Epithelial cell of esophagus (primary cell): ENCODE measurements at regions not wholly inside any gene's neighbourhood (a gene's known extent, or its start where the extent isn't known, plus 50 kb on each side); places are given as distances from the start of the nearest gene placed in this dataset.
A peak's percentile ranks its signal among the peaks of the same experiment; 100 is the strongest.

Source experiments
- DNase-seq: peaks from one replicate; pipeline ENCODE4 v3.0.0; 2010; ENCODE audit warnings: low read depth
- H3K4me3 ChIP-seq: 2 replicates; pipeline ENCODE4 v1.5.1; 2011; ENCODE audit warnings: mild to moderate bottlenecking, low read length, control low read depth
- TF ChIP-seq, protein P1 (sequence below): IDR thresholded peaks from 2 replicates; pipeline ENCODE4 v1.5.1; 2011; ENCODE audit warnings: low read depth, mild to moderate bottlenecking, low read length, control low read depth, inconsistent platforms; ENCODE audit not compliant: insufficient read depth; ENCODE audit errors: missing control alignments

DNA sequence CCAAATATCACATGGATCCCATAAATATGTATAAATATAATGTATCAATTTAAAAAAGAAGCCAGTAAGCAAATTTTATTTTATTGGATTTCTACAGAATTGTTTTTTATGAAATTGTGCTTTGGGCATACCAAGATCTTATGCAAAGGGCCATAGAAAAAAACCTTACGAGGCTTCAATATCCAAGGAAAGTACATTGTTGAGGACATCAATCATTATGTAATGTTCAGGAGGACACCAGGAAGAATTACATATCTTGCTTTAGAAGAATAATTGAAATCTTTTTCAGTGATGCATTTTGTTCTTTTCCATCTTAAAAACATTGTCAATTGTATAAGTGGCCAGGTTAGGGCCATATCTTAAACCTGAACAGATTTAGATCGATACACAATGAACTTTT is 187.8 kb upstream of the GAS1 start:
- no peak overlapping the region for H3K4me3 ChIP-seq
- DNase-seq, result no peak
- TF ChIP-seq, protein P1, sequence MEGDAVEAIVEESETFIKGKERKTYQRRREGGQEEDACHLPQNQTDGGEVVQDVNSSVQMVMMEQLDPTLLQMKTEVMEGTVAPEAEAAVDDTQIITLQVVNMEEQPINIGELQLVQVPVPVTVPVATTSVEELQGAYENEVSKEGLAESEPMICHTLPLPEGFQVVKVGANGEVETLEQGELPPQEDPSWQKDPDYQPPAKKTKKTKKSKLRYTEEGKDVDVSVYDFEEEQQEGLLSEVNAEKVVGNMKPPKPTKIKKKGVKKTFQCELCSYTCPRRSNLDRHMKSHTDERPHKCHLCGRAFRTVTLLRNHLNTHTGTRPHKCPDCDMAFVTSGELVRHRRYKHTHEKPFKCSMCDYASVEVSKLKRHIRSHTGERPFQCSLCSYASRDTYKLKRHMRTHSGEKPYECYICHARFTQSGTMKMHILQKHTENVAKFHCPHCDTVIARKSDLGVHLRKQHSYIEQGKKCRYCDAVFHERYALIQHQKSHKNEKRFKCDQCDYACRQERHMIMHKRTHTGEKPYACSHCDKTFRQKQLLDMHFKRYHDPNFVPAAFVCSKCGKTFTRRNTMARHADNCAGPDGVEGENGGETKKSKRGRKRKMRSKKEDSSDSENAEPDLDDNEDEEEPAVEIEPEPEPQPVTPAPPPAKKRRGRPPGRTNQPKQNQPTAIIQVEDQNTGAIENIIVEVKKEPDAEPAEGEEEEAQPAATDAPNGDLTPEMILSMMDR, result no peak

DNA sequence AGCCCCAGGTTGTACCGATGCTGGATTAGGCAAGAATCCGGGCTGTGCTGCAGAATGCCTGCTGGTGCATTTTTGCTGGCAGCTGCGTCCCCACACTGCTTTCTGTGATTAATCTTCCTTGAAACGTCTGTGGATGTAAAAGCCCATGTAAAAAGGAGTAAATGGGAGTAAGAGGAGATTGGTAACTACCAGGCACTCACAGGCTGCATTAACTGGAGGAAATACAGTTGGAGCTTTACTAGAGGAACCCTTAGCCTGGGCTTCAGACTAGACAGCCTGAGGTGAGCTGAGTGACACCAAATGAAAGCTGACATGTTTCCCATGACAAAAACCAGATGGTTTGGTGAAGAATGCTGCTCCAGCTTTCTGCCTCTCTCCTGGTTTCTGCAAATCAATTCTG is 190.4 kb upstream of the GAS1 start:
- TF ChIP-seq, protein P1, result no peak
- H3K4me3 ChIP-seq, result no peak overlapping the region
- no peak for DNase-seq

DNA sequence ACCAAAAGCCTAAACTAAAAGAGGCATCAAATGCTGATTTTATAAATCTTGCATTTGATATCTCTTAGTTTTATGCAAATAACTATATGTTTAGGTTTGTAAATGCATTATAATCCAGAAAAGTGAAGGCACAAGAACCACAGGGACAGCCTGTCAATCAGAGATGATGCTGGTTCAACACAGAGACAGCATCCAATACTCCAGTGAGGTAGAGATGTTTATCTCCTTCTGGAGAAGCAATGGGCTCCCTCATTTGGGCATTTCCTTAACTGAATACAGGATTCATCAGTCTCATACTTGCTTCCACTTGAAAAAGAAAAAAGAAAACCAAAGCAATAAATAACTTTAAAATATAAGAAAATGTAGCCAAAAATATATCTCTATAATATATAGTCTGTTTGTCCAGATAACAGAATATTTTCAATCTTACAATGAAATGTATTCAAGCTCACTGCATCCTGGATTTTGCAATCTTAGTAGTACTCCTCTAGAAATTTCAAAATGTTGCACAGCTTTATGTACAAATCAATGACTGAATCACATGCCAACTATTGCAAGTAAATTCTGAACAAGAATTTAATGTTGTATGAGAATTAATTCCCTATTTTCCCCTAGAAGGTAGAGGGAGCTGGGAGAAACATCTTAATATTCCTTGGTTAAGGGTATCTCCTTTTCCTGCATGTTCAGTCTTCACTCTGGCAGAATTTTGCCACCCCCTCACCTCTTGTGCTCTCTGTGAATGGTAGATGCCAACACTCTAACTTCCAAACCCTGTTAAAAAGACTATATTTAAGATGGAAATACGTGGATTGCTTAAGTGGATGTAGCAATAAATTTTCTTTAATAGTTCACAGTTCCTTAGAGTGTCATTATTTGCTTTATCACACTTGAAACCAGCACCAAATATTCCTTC is 191.1 kb upstream of the GAS1 start:
- no peak for DNase-seq
- TF ChIP-seq, protein P1, result no peak
- H3K4me3 ChIP-seq, result no peak overlapping the region

DNA sequence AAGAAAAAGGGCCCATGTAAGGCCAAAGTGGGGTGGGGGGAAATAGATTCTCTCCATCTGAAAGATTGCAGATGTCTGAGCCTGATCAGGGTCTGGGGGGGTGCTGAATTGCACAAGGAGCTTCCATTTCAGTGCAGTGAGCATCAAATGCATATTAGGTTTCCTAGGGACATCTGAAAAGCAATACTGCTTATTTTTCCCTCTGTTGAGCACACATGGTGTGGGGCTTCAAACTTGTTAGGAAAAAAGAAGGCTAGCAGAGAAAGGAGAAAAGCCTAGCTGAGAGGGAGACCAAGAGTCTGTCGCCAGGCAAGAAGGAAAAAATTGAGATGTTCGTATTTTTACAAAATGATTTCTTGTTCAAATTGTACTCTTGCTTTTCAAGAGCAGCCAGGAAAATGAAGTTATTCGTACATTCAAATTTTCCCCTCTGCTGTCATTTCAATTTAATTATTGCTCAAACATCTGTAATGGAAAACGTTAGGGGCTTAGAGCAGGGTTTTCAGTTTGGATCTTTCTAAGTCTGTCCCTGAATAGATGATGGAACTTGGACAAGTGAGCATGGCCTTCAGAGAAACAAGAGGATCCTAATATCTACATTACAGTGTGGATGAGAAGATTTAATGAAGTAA is 191.9 kb upstream of the GAS1 start:
- no peak overlapping the region for H3K4me3 ChIP-seq
- DNase-seq, result no peak
- TF ChIP-seq, protein P1, result no peak

DNA sequence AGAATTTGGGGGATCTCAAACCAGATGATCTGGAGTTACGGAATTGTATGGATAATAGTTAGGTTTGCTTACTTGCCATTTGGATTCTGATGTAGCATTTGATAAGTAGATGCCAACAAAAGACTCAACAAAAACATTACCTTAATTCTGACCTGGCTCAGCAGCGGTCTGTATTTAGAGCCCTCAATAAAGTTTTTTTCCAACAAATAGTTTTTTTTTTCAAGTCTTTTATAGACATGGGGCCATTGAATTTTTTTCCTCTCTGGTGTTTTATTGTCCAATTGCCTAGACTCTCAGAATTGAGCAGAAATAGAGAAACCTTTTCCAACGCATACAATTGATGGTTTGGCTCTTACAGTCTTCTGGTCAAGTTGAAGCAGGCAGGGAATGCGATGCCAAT is 192.8 kb upstream of the GAS1 start:
- TF ChIP-seq, protein P1, result no peak
- no peak for DNase-seq

DNA sequence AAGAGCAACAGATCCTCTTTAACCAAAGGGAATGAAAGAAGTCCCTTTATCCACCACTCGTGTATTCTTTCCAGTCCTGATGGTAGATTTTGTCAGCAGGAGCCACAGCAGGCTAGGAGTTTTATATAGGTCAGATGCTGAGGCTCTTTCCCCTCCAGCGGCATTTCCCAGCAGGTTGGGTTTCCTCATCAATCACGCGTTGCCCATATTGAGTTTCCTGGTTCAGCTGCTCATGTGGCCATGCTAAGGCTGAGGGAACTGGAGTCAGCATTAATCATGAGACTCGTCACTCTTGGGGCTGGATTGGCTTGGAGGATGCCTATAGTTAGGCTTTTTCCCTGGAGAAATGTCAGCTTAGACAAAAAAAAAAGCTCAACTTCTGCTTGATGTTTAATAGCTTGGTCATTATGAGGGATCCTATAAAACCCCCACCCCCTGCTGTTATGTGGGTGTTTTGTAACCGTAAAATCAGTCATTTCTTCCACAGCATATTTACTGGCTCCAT is 193.4 kb upstream of the GAS1 start:
- no peak overlapping the region for H3K4me3 ChIP-seq
- TF ChIP-seq, protein P1, result no peak
- peak; percentile 40 for DNase-seq

More for the DNA sequence above, 192.8 kb upstream of the GAS1 start:
- no peak overlapping the region for H3K4me3 ChIP-seq

DNA sequence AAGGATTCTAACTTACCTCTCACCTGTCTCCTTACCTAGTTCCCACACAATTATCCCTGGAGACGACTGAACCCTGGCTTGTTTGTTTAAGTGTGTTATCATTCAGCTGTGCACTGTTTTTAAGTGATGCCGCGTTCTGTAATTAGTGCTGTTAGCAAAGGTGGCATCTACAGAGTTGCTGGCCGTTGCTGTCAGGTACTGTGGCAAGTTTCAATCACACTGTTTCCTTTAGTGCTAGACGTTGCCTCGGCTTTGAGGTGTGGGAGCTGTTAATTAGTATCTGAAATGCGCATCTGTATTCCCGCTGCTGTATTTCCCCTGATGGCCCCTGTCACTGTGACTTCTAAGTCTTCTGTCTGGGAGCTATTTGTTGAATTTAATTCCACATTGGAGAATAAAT is 193.8 kb upstream of the GAS1 start:
- TF ChIP-seq, protein P1, result no peak
- no peak for DNase-seq

More for the DNA sequence above, 193.8 kb upstream of the GAS1 start:
- no peak overlapping the region for H3K4me3 ChIP-seq
